ENCODE measurements at regions not wholly inside any gene's neighbourhood (a gene's known extent, or its start where the extent isn't known, plus 50 kb on each side); places are given as distances from the start of the nearest gene placed in this dataset.
"Not testable (repeated sequence)": the region's sequence is repeated elsewhere in the genome, so short reads cannot be mapped to it uniquely, and the experiment has no call there.

DNA sequence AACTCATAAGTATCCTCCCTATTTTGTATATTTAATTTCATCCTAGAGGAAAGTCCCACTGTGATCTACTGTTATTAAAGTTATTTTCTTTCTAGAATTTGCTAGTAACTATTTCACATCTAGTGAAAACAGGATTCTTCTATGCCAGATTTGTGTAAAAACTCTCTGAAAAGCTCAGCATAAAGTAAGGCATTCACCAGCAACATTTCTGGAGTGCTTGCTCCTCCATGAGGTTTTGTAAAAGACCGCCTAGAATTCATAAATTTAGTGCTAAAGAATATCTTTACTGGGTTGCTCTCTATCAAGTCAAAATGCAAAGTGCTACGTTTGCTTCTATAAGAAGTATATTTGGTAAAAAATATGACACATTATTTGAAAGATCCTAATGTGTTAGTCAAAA is 173.5 kb upstream of the IRAK1BP1 start:
- no peaks in the 10 kb centered on the region for H3K4me1 ChIP-seq
- intact Hi-C loops (cut with DNase I): no loop called here
- WGBS, 2 donors: 60 to 77% methylated on average over 2 of the region's 2 CpGs
- H3K27ac ChIP-seq: no peak overlapping the region
- no peak overlapping the region for H3K4me3 ChIP-seq (replicated peaks in 1 of 3)
- no peaks in the 10 kb centered on the region for H3K36me3 ChIP-seq
- DNase-seq: no peak
- no peak for TF ChIP-seq POLR2A (IDR thresholded peaks at IDR 0.05)
- TF ChIP-seq, protein P1, sequence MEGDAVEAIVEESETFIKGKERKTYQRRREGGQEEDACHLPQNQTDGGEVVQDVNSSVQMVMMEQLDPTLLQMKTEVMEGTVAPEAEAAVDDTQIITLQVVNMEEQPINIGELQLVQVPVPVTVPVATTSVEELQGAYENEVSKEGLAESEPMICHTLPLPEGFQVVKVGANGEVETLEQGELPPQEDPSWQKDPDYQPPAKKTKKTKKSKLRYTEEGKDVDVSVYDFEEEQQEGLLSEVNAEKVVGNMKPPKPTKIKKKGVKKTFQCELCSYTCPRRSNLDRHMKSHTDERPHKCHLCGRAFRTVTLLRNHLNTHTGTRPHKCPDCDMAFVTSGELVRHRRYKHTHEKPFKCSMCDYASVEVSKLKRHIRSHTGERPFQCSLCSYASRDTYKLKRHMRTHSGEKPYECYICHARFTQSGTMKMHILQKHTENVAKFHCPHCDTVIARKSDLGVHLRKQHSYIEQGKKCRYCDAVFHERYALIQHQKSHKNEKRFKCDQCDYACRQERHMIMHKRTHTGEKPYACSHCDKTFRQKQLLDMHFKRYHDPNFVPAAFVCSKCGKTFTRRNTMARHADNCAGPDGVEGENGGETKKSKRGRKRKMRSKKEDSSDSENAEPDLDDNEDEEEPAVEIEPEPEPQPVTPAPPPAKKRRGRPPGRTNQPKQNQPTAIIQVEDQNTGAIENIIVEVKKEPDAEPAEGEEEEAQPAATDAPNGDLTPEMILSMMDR (IDR thresholded peaks at IDR 0.05): no peak
- H3K9me3 ChIP-seq: no peaks in the 10 kb centered on the region
- H3K27me3 ChIP-seq: no peaks in the 10 kb centered on the region

DNA sequence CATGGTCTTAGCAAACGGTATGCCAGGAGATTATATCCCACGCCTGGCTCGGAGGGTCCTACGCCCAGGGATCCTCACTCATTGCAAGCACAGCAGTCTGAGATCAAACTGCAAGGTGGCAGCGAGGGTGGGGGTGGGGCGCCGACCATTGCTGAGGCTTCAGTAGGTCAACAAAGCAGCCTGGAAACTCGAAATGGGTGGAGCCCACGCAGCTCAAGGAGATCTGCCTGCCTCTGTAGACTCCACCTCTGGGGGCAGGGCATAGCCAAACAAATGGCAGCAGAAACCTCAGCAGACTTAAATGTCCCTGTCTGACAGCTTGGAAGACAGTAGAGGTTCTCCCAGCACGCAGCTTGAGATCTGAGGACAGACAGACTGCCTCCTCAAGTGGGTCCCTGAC is 172.7 kb upstream of the IRAK1BP1 start:
- 81 to 82% methylated on average over 7 to 9 of the region's 10 CpGs for WGBS, 2 donors
- H3K4me3 ChIP-seq (replicated peaks in 1 of 3); H3K36me3 ChIP-seq; H3K27me3 ChIP-seq; H3K27ac ChIP-seq; DNase-seq; H3K9me3 ChIP-seq; H3K4me1 ChIP-seq; intact Hi-C loops (cut with DNase I): not testable (repeated sequence)

DNA sequence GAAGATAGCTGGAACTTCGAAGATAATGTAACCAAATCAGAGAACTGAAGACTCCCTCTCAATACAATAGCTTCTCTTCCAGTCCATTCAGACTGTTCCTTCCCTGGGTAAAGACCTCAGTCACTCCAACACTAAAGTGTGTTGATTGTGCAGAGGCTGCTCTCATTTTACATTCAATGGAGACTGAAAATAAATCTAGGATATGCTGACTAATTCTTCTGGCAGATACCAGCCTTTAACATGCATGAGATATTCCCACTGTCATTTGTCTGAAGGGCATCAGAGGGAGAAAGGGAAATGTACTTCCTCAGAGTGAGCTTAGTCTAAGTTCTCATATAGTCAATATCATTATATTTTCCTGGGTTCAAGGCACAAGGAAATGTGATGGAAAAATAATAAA is 166.4 kb upstream of the IRAK1BP1 start:
- TF ChIP-seq, protein P1 (IDR thresholded peaks at IDR 0.05): no peak
- TF ChIP-seq POLR2A (IDR thresholded peaks at IDR 0.05): no peak
- no peak overlapping the region for H3K4me3 ChIP-seq (replicated peaks in 1 of 3)
- H3K9me3 ChIP-seq: no peaks in the 10 kb centered on the region
- no peaks in the 10 kb centered on the region for H3K27me3 ChIP-seq
- DNase-seq: no peak
- H3K36me3 ChIP-seq: no peaks in the 10 kb centered on the region
- no peak overlapping the region for H3K27ac ChIP-seq
- 77 to 78% methylated on average over 1 of the region's 1 CpG for WGBS, 2 donors
- H3K4me1 ChIP-seq: no peaks in the 10 kb centered on the region
- intact Hi-C loops (cut with DNase I): no loop called here

DNA sequence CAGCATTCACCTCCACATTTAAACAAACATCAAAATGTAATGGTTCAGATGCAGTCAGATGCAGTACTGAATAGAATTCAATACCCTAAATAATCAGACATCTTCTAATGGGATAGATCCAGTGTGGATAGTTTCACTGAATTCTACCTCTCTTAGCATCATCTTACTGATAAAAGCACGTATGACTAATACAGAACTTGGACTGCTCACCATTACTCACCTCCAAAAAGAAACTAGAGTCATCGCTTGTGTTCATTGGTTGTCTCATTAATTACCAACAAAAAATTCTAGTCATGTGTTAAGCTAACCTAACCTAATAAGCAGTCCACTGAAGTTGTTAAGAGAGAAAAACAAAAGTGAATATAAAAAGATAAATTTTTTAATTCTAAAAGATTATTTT is 165.9 kb upstream of the IRAK1BP1 start:
- TF ChIP-seq, protein P1 (IDR thresholded peaks at IDR 0.05): no peak
- TF ChIP-seq POLR2A (IDR thresholded peaks at IDR 0.05): no peak
- no peak overlapping the region for H3K4me3 ChIP-seq (replicated peaks in 1 of 3)
- H3K4me1 ChIP-seq: no peaks in the 10 kb centered on the region
- no peak overlapping the region for H3K27ac ChIP-seq
- no peaks in the 10 kb centered on the region for H3K9me3 ChIP-seq
- H3K36me3 ChIP-seq: no peaks in the 10 kb centered on the region
- no peaks in the 10 kb centered on the region for H3K27me3 ChIP-seq
- no peak for DNase-seq
- intact Hi-C loops (cut with DNase I): no loop called here
- 80 to 81% methylated on average over 2 of the region's 2 CpGs for WGBS, 2 donors

DNA sequence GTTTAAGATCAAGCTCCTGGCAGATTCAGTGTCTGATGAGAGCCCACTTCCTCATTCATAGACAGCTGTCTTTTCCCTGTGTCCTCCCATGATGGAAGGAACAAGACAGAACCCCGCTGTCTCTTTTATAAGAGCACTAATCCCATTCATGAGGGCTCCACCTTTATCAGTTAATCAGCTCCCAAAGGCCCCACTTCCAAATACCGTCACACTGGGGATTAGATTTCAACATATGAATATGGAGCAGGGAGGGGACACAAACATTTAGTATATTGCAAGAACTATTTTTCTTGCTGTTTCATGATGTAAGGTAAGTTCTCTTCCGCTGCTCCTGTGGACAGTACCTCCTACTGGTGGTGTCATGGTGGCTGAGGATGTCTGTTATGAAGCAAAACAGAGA is 158.3 kb upstream of the IRAK1BP1 start:
- Histone ChIP-seq H3K4me1 (no peaks in the 10 kb centered on the region), H3K27ac (no peak overlapping the region), H3K36me3 (no peaks in the 10 kb centered on the region), H3K9me3 (no peaks in the 10 kb centered on the region), H3K4me3 (replicated peaks in 1 of 3) (no peak overlapping the region), H3K27me3 (no peaks in the 10 kb centered on the region)
- TF ChIP-seq, protein P1 (IDR thresholded peaks at IDR 0.05): no peak
- TF ChIP-seq POLR2A (IDR thresholded peaks at IDR 0.05): no peak
- no peak for DNase-seq
- WGBS, 2 donors: 75 to 79% methylated on average over 3 of the region's 3 CpGs
- intact Hi-C loops (cut with DNase I): no loop called here

DNA sequence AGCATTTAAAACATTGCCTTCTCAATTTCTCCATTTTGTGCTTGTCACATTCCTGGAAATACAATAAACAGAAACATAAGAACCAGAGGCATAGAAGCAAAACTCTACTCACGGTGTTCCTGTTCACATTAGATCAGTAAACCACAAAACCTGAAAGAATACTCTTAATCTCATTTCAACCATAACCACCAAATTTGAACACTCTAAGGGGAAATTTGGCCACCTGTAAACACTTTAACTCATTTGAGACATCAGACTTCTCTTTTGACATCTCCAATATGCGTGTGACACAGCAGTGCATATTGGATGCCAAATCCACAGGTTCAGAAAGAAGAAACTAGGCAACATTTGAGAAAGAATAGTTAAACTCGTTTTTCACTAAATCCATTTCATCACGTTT is 153.8 kb upstream of the IRAK1BP1 start:
- Histone ChIP-seq H3K27me3 (no peaks in the 10 kb centered on the region), H3K27ac (no peak overlapping the region), H3K36me3 (no peaks in the 10 kb centered on the region), H3K4me3 (replicated peaks in 1 of 3) (no peak overlapping the region), H3K9me3 (no peaks in the 10 kb centered on the region), H3K4me1 (no peaks in the 10 kb centered on the region)
- TF ChIP-seq, protein P1 (IDR thresholded peaks at IDR 0.05): no peak
- no peak for TF ChIP-seq POLR2A (IDR thresholded peaks at IDR 0.05)
- intact Hi-C loops (cut with DNase I): no loop called here
- DNase-seq: no peak
- 79% methylated on average over 4 of the region's 4 CpGs for WGBS, 2 donors

Measured in thyroid gland (tissue), 4 donors.